Nephron progenitor cell (in vitro differentiated cells): ENCODE measurements at regions not wholly inside any gene's neighbourhood (a gene's known extent, or its start where the extent isn't known, plus 50 kb on each side); places are given as distances from the start of the nearest gene placed in this dataset.

Source experiments
- DNase-seq: peaks from one replicate; pipeline ENCODE4 v3.0.0; 2021
- H3K27ac Mint-ChIP-seq: 2 replicates; pipeline ENCODE4 v1.8.0; 2021; ENCODE audit warnings: mild to moderate bottlenecking, moderate library complexity, mixed read lengths
- H3K27me3 Mint-ChIP-seq: 2 replicates; pipeline ENCODE4 v1.8.0; 2021; ENCODE audit warnings: mild to moderate bottlenecking, low read depth, mixed read lengths; ENCODE audit not compliant: poor library complexity
- H3K36me3 Mint-ChIP-seq: 2 replicates; pipeline ENCODE4 v1.8.0; 2021; ENCODE audit warnings: low read depth, mixed read lengths
- H3K4me1 Mint-ChIP-seq: 2 replicates; pipeline ENCODE4 v1.8.0; 2021; ENCODE audit warnings: mixed read lengths
- H3K4me3 Mint-ChIP-seq: 2 replicates; pipeline ENCODE4 v1.8.0; 2021; ENCODE audit warnings: mild to moderate bottlenecking, moderate library complexity, mixed read lengths
- H3K9me3 Mint-ChIP-seq: 2 replicates; pipeline ENCODE4 v1.8.0; 2021; ENCODE audit warnings: mild to moderate bottlenecking, moderate library complexity, mixed read lengths
- TF ChIP-seq, protein P1 (sequence below): fragments of 200-600 bp; sonication (generic); IDR thresholded peaks from 2 replicates; pipeline ENCODE4 v1.5.0; 2021; ENCODE audit warnings: antibody characterized with exemption

DNA sequence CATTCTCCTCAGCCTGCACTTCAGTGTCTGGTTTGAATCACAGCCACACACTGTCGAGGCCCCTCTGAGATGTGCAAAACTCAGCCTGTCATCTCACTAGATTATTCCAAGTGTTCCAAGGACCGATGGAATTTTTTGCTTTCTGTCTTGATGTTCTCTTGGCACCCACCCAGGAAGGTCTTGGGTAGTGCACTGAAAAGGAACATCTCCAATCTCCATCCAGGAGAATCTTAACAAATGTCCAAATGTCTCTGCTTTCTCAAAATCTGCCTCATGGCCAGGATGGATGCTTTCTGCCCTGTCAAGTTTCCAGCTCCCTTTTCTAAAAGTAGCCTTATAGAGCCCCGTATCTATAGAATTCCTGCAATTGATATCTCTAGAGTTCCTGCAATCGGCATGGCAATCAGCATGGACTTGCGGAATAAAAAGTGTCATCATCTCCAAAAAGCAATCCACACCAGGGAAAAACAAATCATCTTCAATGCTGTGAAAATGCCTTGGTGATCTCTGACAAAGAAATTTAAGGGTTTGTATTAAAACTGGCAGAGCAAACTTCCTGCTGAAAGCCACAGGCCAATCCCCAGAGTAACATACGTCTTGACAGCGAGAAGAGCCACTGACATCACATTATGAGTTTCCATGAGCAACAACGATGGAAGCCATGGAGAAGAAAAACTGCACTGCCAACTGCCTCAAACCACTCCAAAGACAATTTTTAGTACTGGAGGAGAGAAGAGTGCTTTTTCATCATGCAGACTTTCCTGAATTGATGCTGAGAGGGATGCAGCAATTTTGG lies 215.3 kb upstream of the FAM9B start:
- DNase-seq = no peak
- peaks cover 58% of the 10 kb centered on the region for H3K9me3 Mint-ChIP-seq
- TF ChIP-seq, protein P1, sequence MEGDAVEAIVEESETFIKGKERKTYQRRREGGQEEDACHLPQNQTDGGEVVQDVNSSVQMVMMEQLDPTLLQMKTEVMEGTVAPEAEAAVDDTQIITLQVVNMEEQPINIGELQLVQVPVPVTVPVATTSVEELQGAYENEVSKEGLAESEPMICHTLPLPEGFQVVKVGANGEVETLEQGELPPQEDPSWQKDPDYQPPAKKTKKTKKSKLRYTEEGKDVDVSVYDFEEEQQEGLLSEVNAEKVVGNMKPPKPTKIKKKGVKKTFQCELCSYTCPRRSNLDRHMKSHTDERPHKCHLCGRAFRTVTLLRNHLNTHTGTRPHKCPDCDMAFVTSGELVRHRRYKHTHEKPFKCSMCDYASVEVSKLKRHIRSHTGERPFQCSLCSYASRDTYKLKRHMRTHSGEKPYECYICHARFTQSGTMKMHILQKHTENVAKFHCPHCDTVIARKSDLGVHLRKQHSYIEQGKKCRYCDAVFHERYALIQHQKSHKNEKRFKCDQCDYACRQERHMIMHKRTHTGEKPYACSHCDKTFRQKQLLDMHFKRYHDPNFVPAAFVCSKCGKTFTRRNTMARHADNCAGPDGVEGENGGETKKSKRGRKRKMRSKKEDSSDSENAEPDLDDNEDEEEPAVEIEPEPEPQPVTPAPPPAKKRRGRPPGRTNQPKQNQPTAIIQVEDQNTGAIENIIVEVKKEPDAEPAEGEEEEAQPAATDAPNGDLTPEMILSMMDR = no peak
- H3K4me3 Mint-ChIP-seq = no peak overlapping the region
- peaks cover 3% of the 10 kb centered on the region for H3K27me3 Mint-ChIP-seq
- no peak overlapping the region for H3K27ac Mint-ChIP-seq
- no peaks in the 10 kb centered on the region for H3K36me3 Mint-ChIP-seq
- H3K4me1 Mint-ChIP-seq = peaks cover 4% of the 10 kb centered on the region

DNA sequence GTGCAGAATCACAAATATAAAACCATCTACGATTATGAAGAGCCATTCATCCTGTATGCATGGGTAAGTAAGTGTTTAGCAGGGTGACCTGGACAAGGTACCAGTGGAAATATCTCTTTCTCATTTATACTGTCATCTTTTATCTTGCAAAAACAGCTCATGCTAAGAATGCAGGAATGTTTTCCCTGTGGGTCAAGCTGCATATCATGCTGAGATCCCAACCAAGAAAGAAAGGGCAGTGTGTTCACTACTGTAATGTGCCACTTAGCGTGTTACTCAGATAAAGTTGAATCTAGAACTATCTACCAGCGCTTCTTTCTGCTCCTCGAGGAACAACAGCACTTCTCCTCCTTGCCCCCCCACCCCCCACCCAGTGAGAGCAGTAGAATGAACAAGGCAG lies 212.7 kb upstream of the TBL1X start:
- peaks cover 3% of the 10 kb centered on the region for H3K27me3 Mint-ChIP-seq
- peaks cover 56% of the 10 kb centered on the region for H3K9me3 Mint-ChIP-seq
- no peak for DNase-seq
- H3K4me1 Mint-ChIP-seq = no peaks in the 10 kb centered on the region
- TF ChIP-seq, protein P1 = no peak
- no peak overlapping the region for H3K4me3 Mint-ChIP-seq
- no peak overlapping the region for H3K27ac Mint-ChIP-seq
- no peaks in the 10 kb centered on the region for H3K36me3 Mint-ChIP-seq

GRCh38 chrX:9253211-9253610 lies 211.6 kb upstream of the TBL1X start:
- DNase-seq = no peak
- Mint-ChIP-seq H3K4me3 (no peak overlapping the region), H3K9me3 (peaks cover 53% of the 10 kb centered on the region), H3K27ac (no peak overlapping the region), H3K36me3 (no peaks in the 10 kb centered on the region), H3K27me3 (peaks cover 3% of the 10 kb centered on the region), H3K4me1 (no peaks in the 10 kb centered on the region)
- TF ChIP-seq, protein P1 = no peak

DNA sequence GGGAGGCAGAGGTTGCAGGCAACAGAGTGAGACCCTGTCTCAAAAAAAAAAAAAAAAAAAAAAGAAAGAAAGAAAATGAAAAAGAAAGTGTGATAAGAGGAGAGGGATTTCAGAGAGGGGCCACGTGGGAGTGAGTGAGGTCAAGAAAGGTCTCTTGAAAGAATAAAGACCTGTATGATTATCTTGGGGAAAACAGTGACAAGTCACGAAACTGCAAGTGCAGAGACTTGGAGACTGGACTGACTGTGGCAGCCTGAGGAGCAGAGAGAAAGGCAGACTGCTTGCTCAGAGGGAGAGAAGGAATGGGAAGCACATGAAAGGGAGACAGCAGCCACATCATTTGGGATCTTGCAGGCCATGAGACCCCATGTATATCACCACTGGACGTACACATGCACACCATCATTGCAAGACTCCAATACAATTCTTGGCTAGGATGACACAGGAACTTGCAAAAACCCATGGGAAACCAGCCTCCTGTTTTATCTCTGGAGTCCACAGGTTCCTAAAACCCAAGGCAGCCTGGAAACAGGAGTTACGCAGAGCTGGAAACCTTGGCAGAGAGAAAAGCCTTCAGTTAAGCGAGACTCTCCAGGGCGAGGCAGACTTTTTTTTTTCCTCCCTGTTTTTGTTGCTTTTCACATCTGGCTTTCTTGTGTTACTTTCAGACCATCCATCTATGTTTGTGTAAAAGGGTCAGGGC lies 207.0 kb upstream of the TBL1X start:
- no peak overlapping the region for H3K27ac Mint-ChIP-seq
- TF ChIP-seq, protein P1 = no peak
- DNase-seq = no peak
- no peak overlapping the region for H3K4me3 Mint-ChIP-seq
- no peaks in the 10 kb centered on the region for H3K4me1 Mint-ChIP-seq
- H3K9me3 Mint-ChIP-seq = peaks cover 64% of the 10 kb centered on the region
- peaks cover 4% of the 10 kb centered on the region for H3K36me3 Mint-ChIP-seq
- H3K27me3 Mint-ChIP-seq = peaks cover 3% of the 10 kb centered on the region

GRCh38 chrX:9258421-9259104 lies 206.3 kb upstream of the TBL1X start:
- TF ChIP-seq, protein P1 = no peak
- H3K36me3 Mint-ChIP-seq = peaks cover 4% of the 10 kb centered on the region
- peaks cover 3% of the 10 kb centered on the region for H3K27me3 Mint-ChIP-seq
- H3K27ac Mint-ChIP-seq = no peak overlapping the region
- peaks cover 62% of the 10 kb centered on the region for H3K9me3 Mint-ChIP-seq
- DNase-seq = no peak
- no peaks in the 10 kb centered on the region for H3K4me1 Mint-ChIP-seq
- H3K4me3 Mint-ChIP-seq = no peak overlapping the region
